ENCODE measurements at regions not wholly inside any gene's neighbourhood (a gene's known extent, or its start where the extent isn't known, plus 50 kb on each side); places are given as distances from the start of the nearest gene placed in this dataset.

- H3K4me3 ChIP-seq (ENCODE audit: low read depth, low read length), result no peak overlapping the region
- TF ChIP-seq, protein P1, sequence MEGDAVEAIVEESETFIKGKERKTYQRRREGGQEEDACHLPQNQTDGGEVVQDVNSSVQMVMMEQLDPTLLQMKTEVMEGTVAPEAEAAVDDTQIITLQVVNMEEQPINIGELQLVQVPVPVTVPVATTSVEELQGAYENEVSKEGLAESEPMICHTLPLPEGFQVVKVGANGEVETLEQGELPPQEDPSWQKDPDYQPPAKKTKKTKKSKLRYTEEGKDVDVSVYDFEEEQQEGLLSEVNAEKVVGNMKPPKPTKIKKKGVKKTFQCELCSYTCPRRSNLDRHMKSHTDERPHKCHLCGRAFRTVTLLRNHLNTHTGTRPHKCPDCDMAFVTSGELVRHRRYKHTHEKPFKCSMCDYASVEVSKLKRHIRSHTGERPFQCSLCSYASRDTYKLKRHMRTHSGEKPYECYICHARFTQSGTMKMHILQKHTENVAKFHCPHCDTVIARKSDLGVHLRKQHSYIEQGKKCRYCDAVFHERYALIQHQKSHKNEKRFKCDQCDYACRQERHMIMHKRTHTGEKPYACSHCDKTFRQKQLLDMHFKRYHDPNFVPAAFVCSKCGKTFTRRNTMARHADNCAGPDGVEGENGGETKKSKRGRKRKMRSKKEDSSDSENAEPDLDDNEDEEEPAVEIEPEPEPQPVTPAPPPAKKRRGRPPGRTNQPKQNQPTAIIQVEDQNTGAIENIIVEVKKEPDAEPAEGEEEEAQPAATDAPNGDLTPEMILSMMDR (IDR thresholded peaks at IDR 0.05; ENCODE audit: insufficient read depth, low read depth, low read length, missing control alignments), result no peak
- DNase-seq (ENCODE audit: low read depth), result no peak
Measured at GRCh38 chr9:108552459-108553040, 303.2 kb downstream of the ACTL7B start.

- no peak overlapping the region for H3K4me3 ChIP-seq (ENCODE audit: low read depth, low read length)
- no peak for DNase-seq (ENCODE audit: low read depth)
- TF ChIP-seq, protein P1 (IDR thresholded peaks at IDR 0.05; ENCODE audit: insufficient read depth, low read depth, low read length, missing control alignments), result no peak
Measured at GRCh38 chr9:108551030-108551841, 304.6 kb downstream of the ACTL7B start.

- no peak overlapping the region for H3K4me3 ChIP-seq (ENCODE audit: low read depth, low read length)
- TF ChIP-seq, protein P1 (IDR thresholded peaks at IDR 0.05; ENCODE audit: insufficient read depth, low read depth, low read length, missing control alignments), result no peak
- DNase-seq (ENCODE audit: low read depth), result no peak
Measured at GRCh38 chr9:108550106-108550505, 305.7 kb downstream of the ACTL7B start.

DNA sequence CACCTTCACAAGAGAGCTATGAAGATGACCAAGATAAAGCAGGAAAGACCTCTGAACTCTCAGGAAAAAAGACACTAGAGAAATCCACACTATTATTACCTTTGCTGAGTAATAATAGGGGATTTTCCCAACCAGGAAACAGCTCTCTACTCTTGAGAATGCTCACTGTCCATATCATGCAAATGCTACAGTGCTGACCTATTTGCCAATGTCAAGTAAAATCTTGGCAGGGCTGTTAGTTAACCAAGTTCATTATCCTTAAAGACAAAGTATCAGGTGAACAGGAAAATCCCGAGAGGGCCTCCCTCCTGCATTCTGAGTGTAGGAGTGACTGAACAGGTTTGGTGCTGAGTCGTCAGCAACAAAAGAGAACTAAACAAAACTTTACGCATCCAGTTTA, 306.6 kb downstream of the ACTL7B start:
- no peak for DNase-seq (ENCODE audit: low read depth)
- no peak overlapping the region for H3K4me3 ChIP-seq (ENCODE audit: low read depth, low read length)
- TF ChIP-seq, protein P1 (IDR thresholded peaks at IDR 0.05; ENCODE audit: insufficient read depth, low read depth, low read length, missing control alignments), result no peak

- TF ChIP-seq, protein P1 (IDR thresholded peaks at IDR 0.05; ENCODE audit: insufficient read depth, low read depth, low read length, missing control alignments), result no peak
- H3K4me3 ChIP-seq (ENCODE audit: low read depth, low read length), result no peak overlapping the region
- DNase-seq (ENCODE audit: low read depth), result no peak
Measured at GRCh38 chr9:108547411-108548135, 308.2 kb downstream of the ACTL7B start.

- TF ChIP-seq, protein P1 (IDR thresholded peaks at IDR 0.05; ENCODE audit: insufficient read depth, low read depth, low read length, missing control alignments), result no peak
- DNase-seq (ENCODE audit: low read depth), result no peak
Measured at GRCh38 chr9:108546215-108546614, 309.6 kb downstream of the ACTL7B start.

More at GRCh38 chr9:108546215-108546614, 309.6 kb downstream of the ACTL7B start:
- H3K4me3 ChIP-seq (ENCODE audit: low read depth, low read length), result no peak overlapping the region
